ENCODE measurements at regions not wholly inside any gene's neighbourhood (a gene's known extent, or its start where the extent isn't known, plus 50 kb on each side); places are given as distances from the start of the nearest gene placed in this dataset.

DNA sequence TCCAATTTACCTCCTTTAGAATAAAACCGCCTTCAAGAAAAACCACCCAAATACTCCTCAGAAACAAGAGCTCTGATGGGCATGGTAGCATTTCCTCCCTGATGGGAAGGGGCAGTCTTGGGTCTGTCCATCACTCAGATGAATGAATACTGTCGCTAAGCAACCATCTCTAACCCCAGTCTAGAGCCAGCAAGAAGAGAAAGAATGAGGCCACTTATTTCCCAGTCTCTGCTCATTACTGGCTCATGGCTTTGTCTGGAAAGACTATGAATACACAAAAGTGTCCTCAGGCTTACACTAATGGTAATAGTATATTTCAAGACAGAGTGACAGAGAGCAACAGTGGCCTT, 51.0 kb upstream of the F3 start:
- no peak for DNase-seq
- in situ Hi-C loops (cut with HindIII; ENCODE audit: low pct_ligation_motif_present, low pct_unique_long_range_greater_than_20kb, low sequenced_read_pairs) = no loop called here

DNA sequence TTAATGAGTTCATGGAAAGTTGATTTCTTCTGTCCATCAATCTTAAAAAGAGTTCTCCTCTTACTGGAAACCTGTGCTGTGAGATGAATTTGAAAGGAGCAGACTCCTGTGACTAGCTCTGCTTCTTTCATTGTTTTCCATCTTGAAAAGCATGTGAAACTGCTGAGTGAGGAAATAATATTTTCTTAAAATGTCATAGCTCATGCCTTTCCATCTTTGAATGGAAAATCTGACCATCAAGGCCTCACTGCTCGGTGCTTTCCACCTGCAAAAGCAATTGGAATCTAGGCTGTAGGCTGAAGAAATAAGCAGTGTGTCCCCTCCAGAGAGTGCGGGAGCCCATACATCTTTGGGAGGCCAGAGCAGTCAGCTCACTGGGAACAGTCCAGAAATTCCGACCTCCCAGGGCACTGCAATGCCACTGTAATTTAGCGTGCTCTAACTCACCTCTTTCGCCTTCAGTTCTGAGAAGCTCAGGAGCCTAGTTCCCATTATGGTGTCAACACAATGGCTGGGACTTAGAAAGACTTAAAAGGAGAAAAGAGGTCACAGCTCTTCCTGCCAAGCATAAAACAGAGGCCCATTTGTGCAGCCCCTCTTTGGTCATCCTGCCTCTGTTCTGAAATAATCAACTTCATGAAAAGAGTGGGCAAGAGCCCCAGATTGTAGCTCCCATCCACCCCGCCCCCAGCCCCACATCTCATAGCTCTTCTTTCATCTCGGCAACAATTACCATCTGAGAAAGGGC, 50.4 kb upstream of the F3 start:
- no peak for DNase-seq
- in situ Hi-C loops (cut with HindIII; ENCODE audit: low pct_ligation_motif_present, low pct_unique_long_range_greater_than_20kb, low sequenced_read_pairs) = no loop called here

Data from ACHN (cell line).